Ishikawa (cell line): ENCODE measurements at regions not wholly inside any gene's neighbourhood (a gene's known extent, or its start where the extent isn't known, plus 50 kb on each side); places are given as distances from the start of the nearest gene placed in this dataset.

Experiments used
- CEBPB ChIP-seq: IDR thresholded peaks from 2 replicates; pipeline ENCODE4 v1.6.1; 2012
- CREB1 ChIP-seq: IDR thresholded peaks from 2 replicates; pipeline ENCODE4 v1.6.1; 2012; ENCODE audit warnings: low read depth
- EGR1 ChIP-seq: IDR thresholded peaks from 2 replicates; pipeline ENCODE4 v1.6.1; 2012
- EP300 ChIP-seq: IDR thresholded peaks from 2 replicates; pipeline ENCODE4 v1.6.1; 2012; ENCODE audit warnings: borderline replicate concordance
- FOXM1 ChIP-seq: IDR thresholded peaks from 2 replicates; pipeline ENCODE4 v1.6.1; 2012; ENCODE audit warnings: low read depth, borderline replicate concordance
- NFIC ChIP-seq: IDR thresholded peaks from 2 replicates; pipeline ENCODE4 v1.6.1; 2012
- RAD21 ChIP-seq: IDR thresholded peaks from 2 replicates; pipeline ENCODE4 v1.6.1; 2012; ENCODE audit warnings: low read depth
- TAF1 ChIP-seq: IDR thresholded peaks from 2 replicates; pipeline ENCODE4 v1.6.1; 2012; ENCODE audit warnings: low read depth, mild to moderate bottlenecking
- TCF12 ChIP-seq: IDR thresholded peaks from 2 replicates; pipeline ENCODE4 v1.6.1; 2012; ENCODE audit warnings: low read depth
- TEAD4 ChIP-seq: IDR thresholded peaks from 2 replicates; pipeline ENCODE4 v1.6.1; 2012
- YY1 ChIP-seq: IDR thresholded peaks from 2 replicates; pipeline ENCODE4 v1.6.1; 2012; ENCODE audit warnings: low read depth
- ZBTB7A ChIP-seq: IDR thresholded peaks from 2 replicates; pipeline ENCODE4 v1.6.1; 2012; ENCODE audit warnings: low read depth
- TF ChIP-seq, protein P1 (sequence below): IDR thresholded peaks from 2 replicates; pipeline ENCODE4 v1.6.1; 2012
- TF ChIP-seq, protein P2 (sequence below): IDR thresholded peaks from 2 replicates; pipeline ENCODE4 v1.6.1; 2012; ENCODE audit warnings: low read depth, mild to moderate bottlenecking
- TF ChIP-seq, protein P3 (sequence below): IDR thresholded peaks from 2 replicates; pipeline ENCODE4 v1.6.1; 2012

DNA sequence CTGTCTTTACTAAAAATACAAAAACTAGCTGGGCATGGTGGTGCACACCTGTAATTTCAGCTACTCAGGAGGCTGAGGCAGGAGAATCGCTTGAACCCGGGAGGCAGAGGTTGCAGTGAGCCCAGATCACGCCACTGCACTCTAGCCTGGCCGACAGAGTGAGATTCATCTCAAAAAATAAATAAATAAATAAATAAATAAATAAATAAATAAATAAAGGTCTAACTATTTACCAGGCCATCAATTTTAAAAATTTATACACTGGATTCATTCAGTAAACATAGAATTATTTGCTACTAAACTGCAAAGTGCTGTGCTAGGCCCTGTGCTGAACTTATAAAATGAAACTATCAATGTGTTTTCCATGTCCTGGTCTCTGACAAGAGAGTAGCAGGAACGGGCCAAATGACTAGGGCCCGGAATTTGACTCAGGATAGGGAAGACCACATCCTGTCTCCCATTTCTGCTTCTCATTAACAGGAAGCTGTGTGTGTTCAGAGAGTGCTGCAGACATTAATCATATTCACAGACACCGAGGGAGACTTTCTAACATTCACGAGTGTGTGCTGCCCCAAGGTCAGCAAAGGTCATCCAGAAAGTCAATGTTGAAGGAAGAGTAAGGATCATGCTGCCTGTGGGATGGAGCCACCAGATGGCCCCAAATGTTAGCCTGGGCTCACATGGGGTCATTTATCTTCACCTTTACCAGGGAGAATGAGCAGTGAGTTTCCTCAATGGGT is 95.8 kb downstream of the SPP2 start:
- TF ChIP-seq CEBPB, result no peak
- no peak for TF ChIP-seq TAF1
- no peak for TF ChIP-seq CREB1
- TF ChIP-seq NFIC, result no peak
- TF ChIP-seq, protein P1, sequence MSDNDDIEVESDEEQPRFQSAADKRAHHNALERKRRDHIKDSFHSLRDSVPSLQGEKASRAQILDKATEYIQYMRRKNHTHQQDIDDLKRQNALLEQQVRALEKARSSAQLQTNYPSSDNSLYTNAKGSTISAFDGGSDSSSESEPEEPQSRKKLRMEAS, result no peak
- TF ChIP-seq ZBTB7A, result no peak
- TF ChIP-seq EGR1, result no peak
- TF ChIP-seq, protein P2, sequence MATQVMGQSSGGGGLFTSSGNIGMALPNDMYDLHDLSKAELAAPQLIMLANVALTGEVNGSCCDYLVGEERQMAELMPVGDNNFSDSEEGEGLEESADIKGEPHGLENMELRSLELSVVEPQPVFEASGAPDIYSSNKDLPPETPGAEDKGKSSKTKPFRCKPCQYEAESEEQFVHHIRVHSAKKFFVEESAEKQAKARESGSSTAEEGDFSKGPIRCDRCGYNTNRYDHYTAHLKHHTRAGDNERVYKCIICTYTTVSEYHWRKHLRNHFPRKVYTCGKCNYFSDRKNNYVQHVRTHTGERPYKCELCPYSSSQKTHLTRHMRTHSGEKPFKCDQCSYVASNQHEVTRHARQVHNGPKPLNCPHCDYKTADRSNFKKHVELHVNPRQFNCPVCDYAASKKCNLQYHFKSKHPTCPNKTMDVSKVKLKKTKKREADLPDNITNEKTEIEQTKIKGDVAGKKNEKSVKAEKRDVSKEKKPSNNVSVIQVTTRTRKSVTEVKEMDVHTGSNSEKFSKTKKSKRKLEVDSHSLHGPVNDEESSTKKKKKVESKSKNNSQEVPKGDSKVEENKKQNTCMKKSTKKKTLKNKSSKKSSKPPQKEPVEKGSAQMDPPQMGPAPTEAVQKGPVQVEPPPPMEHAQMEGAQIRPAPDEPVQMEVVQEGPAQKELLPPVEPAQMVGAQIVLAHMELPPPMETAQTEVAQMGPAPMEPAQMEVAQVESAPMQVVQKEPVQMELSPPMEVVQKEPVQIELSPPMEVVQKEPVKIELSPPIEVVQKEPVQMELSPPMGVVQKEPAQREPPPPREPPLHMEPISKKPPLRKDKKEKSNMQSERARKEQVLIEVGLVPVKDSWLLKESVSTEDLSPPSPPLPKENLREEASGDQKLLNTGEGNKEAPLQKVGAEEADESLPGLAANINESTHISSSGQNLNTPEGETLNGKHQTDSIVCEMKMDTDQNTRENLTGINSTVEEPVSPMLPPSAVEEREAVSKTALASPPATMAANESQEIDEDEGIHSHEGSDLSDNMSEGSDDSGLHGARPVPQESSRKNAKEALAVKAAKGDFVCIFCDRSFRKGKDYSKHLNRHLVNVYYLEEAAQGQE, result no peak
- TF ChIP-seq TEAD4, result no peak
- no peak for TF ChIP-seq EP300
- TF ChIP-seq, protein P3, sequence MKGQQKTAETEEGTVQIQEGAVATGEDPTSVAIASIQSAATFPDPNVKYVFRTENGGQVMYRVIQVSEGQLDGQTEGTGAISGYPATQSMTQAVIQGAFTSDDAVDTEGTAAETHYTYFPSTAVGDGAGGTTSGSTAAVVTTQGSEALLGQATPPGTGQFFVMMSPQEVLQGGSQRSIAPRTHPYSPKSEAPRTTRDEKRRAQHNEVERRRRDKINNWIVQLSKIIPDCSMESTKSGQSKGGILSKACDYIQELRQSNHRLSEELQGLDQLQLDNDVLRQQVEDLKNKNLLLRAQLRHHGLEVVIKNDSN, result no peak
- no peak for TF ChIP-seq YY1
- no peak for TF ChIP-seq TCF12
- no peak for TF ChIP-seq FOXM1
- no peak for TF ChIP-seq RAD21

DNA sequence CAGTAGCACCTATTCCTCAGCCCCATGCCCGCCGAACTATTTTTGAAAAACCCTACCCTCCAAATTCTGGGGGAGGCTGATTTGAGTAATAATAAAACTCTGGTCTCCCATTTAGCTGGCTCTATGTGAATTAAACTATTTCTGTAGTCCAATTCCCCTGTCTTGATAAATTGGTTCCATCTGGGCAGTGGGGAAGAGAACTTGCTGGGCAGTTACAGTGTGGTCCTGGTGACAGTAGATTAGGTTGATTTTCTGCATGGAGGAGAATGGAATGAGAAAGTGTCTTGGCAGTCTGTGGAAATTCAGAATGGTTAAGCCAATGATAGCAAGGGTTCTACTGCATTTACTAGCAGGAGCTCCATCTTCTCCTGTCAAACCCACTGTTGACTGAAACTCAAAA is 95.0 kb downstream of the SPP2 start:
- TF ChIP-seq ZBTB7A (no peak), TAF1 (no peak), TEAD4 (no peak), NFIC (no peak), RAD21 (no peak), EP300 (no peak), TCF12 (no peak), YY1 (no peak), EGR1 (no peak)
- TF ChIP-seq, protein P3, result no peak
- TF ChIP-seq, protein P1, result no peak

DNA sequence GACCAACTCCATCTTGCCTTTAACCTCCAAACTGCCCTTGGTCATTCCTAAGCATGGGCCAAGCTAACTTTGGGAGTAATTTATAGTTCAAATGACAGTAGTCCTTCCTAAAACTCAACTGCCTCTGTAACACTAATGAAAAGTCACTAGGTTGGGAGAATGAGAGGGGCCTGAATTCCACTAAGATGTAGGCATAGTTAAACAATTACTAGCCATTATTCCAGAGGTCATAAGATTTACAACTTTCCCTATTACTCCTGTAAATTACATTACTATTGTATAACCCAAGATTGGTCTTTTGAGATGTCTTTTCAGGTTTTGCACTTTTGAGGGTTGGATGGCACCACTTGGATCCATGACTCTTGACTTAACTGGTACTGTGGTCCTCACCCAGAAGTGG is 94.6 kb downstream of the SPP2 start:
- no peak for TF ChIP-seq NFIC
- TF ChIP-seq, protein P2, result no peak
- no peak for TF ChIP-seq FOXM1
- TF ChIP-seq TCF12, result no peak
- TF ChIP-seq CEBPB, result no peak
- TF ChIP-seq RAD21, result no peak
- TF ChIP-seq ZBTB7A, result no peak
- TF ChIP-seq CREB1, result no peak
- TF ChIP-seq, protein P1, result no peak
- TF ChIP-seq EP300, result no peak
- no peak for TF ChIP-seq EGR1
- no peak for TF ChIP-seq TAF1

DNA sequence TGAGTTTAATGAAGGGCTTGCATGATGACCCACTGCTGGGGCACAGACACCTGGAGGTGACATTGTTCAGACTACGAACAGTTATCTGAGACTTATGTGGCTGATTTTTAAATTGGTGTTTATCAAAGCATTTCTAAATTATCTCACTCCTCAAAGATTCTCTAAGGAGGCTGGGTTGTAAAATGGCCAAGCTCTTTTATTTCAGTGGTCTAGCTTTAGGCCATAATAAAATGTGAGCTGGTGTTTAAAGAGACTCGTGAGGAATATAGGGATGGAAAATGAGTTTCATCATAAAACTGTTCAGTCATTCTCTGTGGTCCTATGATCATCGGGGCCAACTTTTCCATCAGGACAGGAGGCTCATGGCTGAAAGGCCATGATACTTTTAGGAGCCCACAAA is 93.4 kb downstream of the SPP2 start:
- TF ChIP-seq NFIC (no peak), YY1 (no peak), CEBPB (no peak), TEAD4 (no peak), CREB1 (no peak), FOXM1 (no peak), EGR1 (no peak), EP300 (no peak)
- TF ChIP-seq, protein P3, result no peak
- TF ChIP-seq, protein P1, result no peak
- TF ChIP-seq, protein P2, result no peak
